HCT116 (cell line): ENCODE measurements at regions not wholly inside any gene's neighbourhood (a gene's known extent, or its start where the extent isn't known, plus 50 kb on each side); places are given as distances from the start of the nearest gene placed in this dataset.

Source experiments
- ATAC-seq: fragments of 200-7000 bp; cut with Tn5 transposase; 2 replicates; pipeline ENCODE4 v1.9.1; 2020; ENCODE audit warnings: mild to moderate bottlenecking, moderate library complexity
- BruUV-seq: library from RNA; stranded (reverse); fragments of 400-500 nt; replicated peaks from 2 replicates; lab custom pipeline; 2021; lab: Mats Ljungman, UMichigan
- CTCF ChIA-PET: fragments of 300-600 bp; sonication (Branson Sonifier 250); formaldehyde crosslinking; loops from one replicate; lab custom pipeline; 2021; ENCODE audit warnings: antibody characterized with exemption; lab: Charles Lee
- POLR2A ChIA-PET: fragments of 300-600, 350-600 bp; sonication (Branson Sonifier 250); formaldehyde crosslinking; loops from one replicate; lab custom pipeline; 2021; ENCODE audit warnings: antibody characterized with exemption; lab: Charles Lee
- RAD21 ChIA-PET, 2 experiments: fragments of 300-600 bp; sonication (Branson Sonifier 250); formaldehyde crosslinking; loops; one replicate each; lab custom pipeline; 2023; ENCODE audit warnings: low total read pairs in 2 of 2; ENCODE audit not compliant: uncharacterized antibody in 2 of 2, unreplicated experiment in 2 of 2, low non-redundant PET in 1 of 2; lab: Charles Lee
- DNase-seq: peaks from one replicate; pipeline ENCODE4 v3.0.0-alpha.2; 2010; ENCODE audit warnings: low read depth, low spot score
- H2AFZ ChIP-seq: fragments of 200-600 bp; shearing (Covaris generic), sonication (generic); 2 replicates; pipeline ENCODE4 v1.6.1; 2017; ENCODE audit warnings: low read depth, mixed run types, mixed read lengths, antibody characterized with exemption, low read length; ENCODE audit not compliant: poor library complexity, severe bottlenecking
- H3K27ac ChIP-seq: 2 replicates; pipeline ENCODE4 v1.5.1; 2012; ENCODE audit warnings: low read depth, low read length
- H3K27me3 ChIP-seq: fragments of 200-600 bp; sonication (generic); 2 replicates; pipeline ENCODE4 v1.6.1; 2016; ENCODE audit warnings: mixed run types, low read length, mixed read lengths; ENCODE audit not compliant: insufficient read depth
- H3K36me3 ChIP-seq, 2 experiments: fragments of 200-500 bp in 1 of 2; fragments of 200-600 bp in 1 of 2; sonication (Bioruptor generic) in 1 of 2; sonication (generic) in 1 of 2; 2 replicates each; pipeline versions ENCODE4 v1.5.1 to v1.6.1; 2014 to 2016; ENCODE audit warnings: low read length in 2 of 2, inconsistent platforms in 1 of 2, mixed read lengths in 1 of 2, mixed run types in 1 of 2; ENCODE audit not compliant: insufficient read depth in 2 of 2, control insufficient read depth in 1 of 2
- H3K4me1 ChIP-seq, 2 experiments: fragments of 200-600 bp in 1 of 2; sonication (generic) in 1 of 2; 2 replicates each; pipeline versions ENCODE4 v1.5.1 to v1.6.1; 2012 to 2017; ENCODE audit warnings: low read length in 2 of 2, inconsistent platforms in 1 of 2, mild to moderate bottlenecking in 1 of 2, mixed read lengths in 1 of 2, mixed run types in 1 of 2, moderate library complexity in 1 of 2; ENCODE audit not compliant: insufficient read depth in 2 of 2, control insufficient read depth in 1 of 2
- H3K4me2 ChIP-seq: fragments of 200-600 bp; sonication (generic); 2 replicates; pipeline ENCODE4 v1.6.1; 2017; ENCODE audit warnings: mixed run types, low read length, mixed read lengths
- H3K4me3 ChIP-seq, 2 experiments: fragments of 200-600 bp in 1 of 2; sonication (generic) in 1 of 2; replicated peaks in 1 of 2; 2 replicates each; pipeline ENCODE4 v1.5.1; 2011 to 2016; ENCODE audit warnings: low read length in 2 of 2, control low read depth in 1 of 2, low read depth in 1 of 2, mild to moderate bottlenecking in 1 of 2, mixed read lengths in 1 of 2, mixed run types in 1 of 2
- H3K79me2 ChIP-seq: fragments of 200-600 bp; sonication (generic); 2 replicates; pipeline ENCODE4 v1.6.1; 2017; ENCODE audit warnings: mild to moderate bottlenecking, mixed run types, low read length, moderate library complexity, mixed read lengths; ENCODE audit not compliant: insufficient read depth
- H3K9ac ChIP-seq: fragments of 200-600 bp; sonication (generic); 2 replicates; pipeline ENCODE4 v1.6.1; 2016; ENCODE audit warnings: low read length, mixed read lengths
- H3K9me2 ChIP-seq: fragments of 200-600 bp; sonication (generic), shearing (Covaris generic); 2 replicates; pipeline ENCODE4 v1.6.1; 2017; ENCODE audit warnings: mixed run types, mild to moderate bottlenecking, moderate library complexity; ENCODE audit not compliant: insufficient read depth
- H3K9me3 ChIP-seq, 2 experiments: fragments of 200-500 bp in 1 of 2; fragments of 200-600 bp in 1 of 2; sonication (Bioruptor generic) in 1 of 2; sonication (generic) in 1 of 2; 2 replicates each; pipeline ENCODE4 v1.6.1; 2014 to 2017; ENCODE audit warnings: low read length in 2 of 2, mixed read lengths in 2 of 2, inconsistent platforms in 1 of 2, low read depth in 1 of 2, mild to moderate bottlenecking in 1 of 2, mixed run types in 1 of 2, moderate library complexity in 1 of 2; ENCODE audit not compliant: control insufficient read depth in 1 of 2, insufficient read depth in 1 of 2
- H4K20me1 ChIP-seq: fragments of 200-600 bp; sonication (generic), shearing (Covaris generic); 2 replicates; pipeline ENCODE4 v1.6.1; 2017; ENCODE audit warnings: mixed run types, mild to moderate bottlenecking, moderate library complexity; ENCODE audit not compliant: insufficient read depth
- CTCF ChIP-seq, 3 experiments: fragments of 200-600 bp in 1 of 3; sonication (generic) in 1 of 3; IDR thresholded peaks in 2 of 3; conservative IDR thresholded peaks in 1 of 3; 2 replicates each; pipeline ENCODE4 v1.5.1; 2012 to 2017; ENCODE audit warnings: low read depth in 2 of 3, low read length in 2 of 3, antibody characterized with exemption in 1 of 3, borderline replicate concordance in 1 of 3, control low read depth in 1 of 3, mild to moderate bottlenecking in 1 of 3, mixed read lengths in 1 of 3, mixed run types in 1 of 3, moderate library complexity in 1 of 3; ENCODE audit not compliant: insufficient read depth in 1 of 3
- EZH2 ChIP-seq: fragments of 200-600 bp; sonication (generic); IDR thresholded peaks from 2 replicates; pipeline ENCODE4 v1.6.1; 2017; ENCODE audit warnings: antibody characterized with exemption, mixed run types
- REST ChIP-seq: IDR thresholded peaks from 2 replicates; pipeline ENCODE4 v1.6.1; 2012; ENCODE audit warnings: low read depth
- SP1 ChIP-seq: IDR thresholded peaks from 2 replicates; pipeline ENCODE4 v1.6.1; 2012; ENCODE audit warnings: low read depth
- TCF7L2 ChIP-seq: IDR thresholded peaks from 2 replicates; pipeline ENCODE4 v1.7.0; 2011; ENCODE audit warnings: borderline replicate concordance, inconsistent platforms; ENCODE audit not compliant: insufficient read depth, insufficient read length; ENCODE audit errors: extremely low read depth
- intact Hi-C: fragments of 100-400 bp; cut with micrococcal nuclease; formaldehyde crosslinking; loops from 2 replicates; pipeline ENCODE4 v1.10.0; 2022

DNA sequence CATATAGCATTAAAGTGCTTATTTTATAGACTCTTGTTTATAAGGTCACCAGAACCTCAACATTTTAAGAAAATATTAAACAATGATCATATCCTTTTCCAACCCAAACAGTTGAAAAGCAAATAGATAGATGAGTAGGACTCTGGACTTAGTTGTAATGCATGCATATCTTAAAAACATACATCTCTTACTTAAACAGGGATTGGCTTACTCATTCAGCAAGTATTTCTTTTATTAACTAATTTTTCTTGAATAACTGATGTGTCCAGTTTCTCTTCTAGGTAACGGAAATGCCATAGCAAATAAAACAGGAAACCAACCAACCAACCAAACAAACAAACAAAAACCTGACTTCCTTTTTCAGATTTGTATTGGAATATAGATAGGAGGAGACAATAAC is 70.9 kb upstream of the NBPF4 start:
- DNase-seq (no peak), ATAC-seq (no peak)
- H4K20me1 ChIP-seq = no peaks in the 10 kb centered on the region
- no peaks in the 10 kb centered on the region for H3K36me3 ChIP-seq
- no peak overlapping the region for H2AFZ ChIP-seq
- TF ChIP-seq EZH2 (no peak), SP1 (no peak), TCF7L2 (no peak), REST (no peak)
- POLR2A ChIA-PET = no interaction called here
- intact Hi-C loops = no loop called here
- no TSS peak for BruUV-seq
- H3K4me1 ChIP-seq = no peaks in the 10 kb centered on the region
- no peak overlapping the region for H3K4me2 ChIP-seq
- H3K27ac ChIP-seq = no peak overlapping the region
- CTCF ChIA-PET = no interaction called here
- no peaks in the 10 kb centered on the region for H3K79me2 ChIP-seq
- H3K4me3 ChIP-seq = no peak overlapping the region
- H3K9me2 ChIP-seq = no peaks in the 10 kb centered on the region
- H3K27me3 ChIP-seq = no peaks in the 10 kb centered on the region
- no peak overlapping the region for H3K9ac ChIP-seq
- no peaks in the 10 kb centered on the region for H3K9me3 ChIP-seq
- RAD21 ChIA-PET = no interaction called here

DNA sequence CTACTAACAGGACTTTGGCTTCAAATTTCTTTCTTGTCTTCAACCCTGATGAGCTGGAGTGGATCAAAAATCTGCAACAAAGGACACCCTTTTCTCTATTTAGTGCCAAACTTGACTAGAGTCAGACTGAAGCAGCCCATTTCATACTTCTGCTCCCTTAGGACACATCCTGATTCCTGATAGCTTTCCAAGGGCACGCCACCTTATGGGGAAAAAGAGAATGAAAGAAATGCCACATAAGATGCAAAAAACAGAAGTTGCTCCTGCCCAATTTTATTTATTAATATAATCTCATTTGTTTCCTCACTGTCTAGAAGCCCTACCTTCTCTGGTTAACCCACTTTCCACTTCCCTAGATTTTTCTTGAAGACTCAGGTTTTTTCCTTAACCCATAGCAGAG is 72.7 kb upstream of the NBPF4 start:
- Histone ChIP-seq H3K79me2 (no peaks in the 10 kb centered on the region), H3K9ac (no peak overlapping the region), H4K20me1 (no peaks in the 10 kb centered on the region), H3K27me3 (no peaks in the 10 kb centered on the region), H3K27ac (no peak overlapping the region), H3K4me3 (no peak overlapping the region), H3K4me2 (no peak overlapping the region), H3K9me2 (no peaks in the 10 kb centered on the region), H3K4me1 (no peaks in the 10 kb centered on the region), H3K9me3 (no peaks in the 10 kb centered on the region), H3K36me3 (no peaks in the 10 kb centered on the region), H2AFZ (peak overlapping the region; percentile 33)
- DNase-seq = peak; percentile 15
- ChIA-PET RAD21 (no interaction called here), CTCF (interaction anchor here (1.0 to 1.3 kb wide), 3 partner anchors 245 to 948 kb away, joined by 3 to 7 read pairs (median 3); no protein-coding TSS in a partner anchor), POLR2A (no interaction called here)
- peak; percentile 32 to 53 (median 48); a peak in 4 of 6 replicates for TF ChIP-seq CTCF (IDR thresholded peaks at IDR 0.05 in 2 of 3, conservative IDR thresholded peaks at IDR 0.05 in 1 of 3; ENCODE audit: borderline replicate concordance in 1 of 3, insufficient read depth in 1 of 3, low read depth in 2 of 3, low read length in 2 of 3)
- no peak for TF ChIP-seq REST
- ATAC-seq = peak; percentile 63
- intact Hi-C loops = no loop called here
- BruUV-seq = no TSS peak
